ENCODE measurements at regions not wholly inside any gene's neighbourhood (a gene's known extent, or its start where the extent isn't known, plus 50 kb on each side); places are given as distances from the start of the nearest gene placed in this dataset.

GRCh38 chr6:28600245-28600644, 74.6 kb downstream of the GPX5 start:
- H3K36me3 ChIP-seq, result no peaks in the 10 kb centered on the region
- intact Hi-C loops (cut with DNase I), result no loop called here
- no peak overlapping the region for H3K27ac ChIP-seq
- TF ChIP-seq CTCF (IDR thresholded peaks at IDR 0.05), result no peak
- peaks cover 28% of the 10 kb centered on the region for H3K27me3 ChIP-seq
- DNase-seq, result no peak
- H3K4me1 ChIP-seq, result no peaks in the 10 kb centered on the region
- ATAC-seq, result no peak
- no peaks in the 10 kb centered on the region for H3K9me3 ChIP-seq
- H3K4me3 ChIP-seq, result no peak overlapping the region

DNA sequence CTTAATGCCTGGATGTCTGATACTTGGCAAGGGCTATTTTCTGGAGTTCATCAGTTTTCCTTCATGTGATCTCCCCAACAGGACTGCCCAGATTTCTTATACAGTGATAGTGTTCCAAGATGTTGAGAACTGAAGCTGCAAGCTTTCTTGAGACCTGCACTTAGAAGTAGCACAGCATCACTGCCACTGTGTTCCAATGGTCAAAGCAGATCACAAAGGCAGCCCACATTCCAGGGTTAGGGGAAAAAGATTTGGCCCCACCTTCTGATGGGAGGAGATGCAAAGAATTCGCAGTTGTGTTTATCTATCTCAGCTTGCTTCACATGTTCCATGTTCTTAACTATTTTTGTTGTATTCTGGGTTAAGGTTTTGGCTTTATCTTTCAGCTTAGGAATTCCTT, 78.2 kb downstream of the GPX5 start:
- Histone ChIP-seq H3K27ac (no peak overlapping the region), H3K4me3 (no peak overlapping the region), H3K36me3 (no peaks in the 10 kb centered on the region), H3K27me3 (peaks cover 46% of the 10 kb centered on the region), H3K9me3 (no peaks in the 10 kb centered on the region), H3K4me1 (no peaks in the 10 kb centered on the region)
- DNase-seq (no peak), ATAC-seq (no peak)
- TF ChIP-seq CTCF (IDR thresholded peaks at IDR 0.05), result no peak
- intact Hi-C loops (cut with DNase I), result no loop called here

DNA sequence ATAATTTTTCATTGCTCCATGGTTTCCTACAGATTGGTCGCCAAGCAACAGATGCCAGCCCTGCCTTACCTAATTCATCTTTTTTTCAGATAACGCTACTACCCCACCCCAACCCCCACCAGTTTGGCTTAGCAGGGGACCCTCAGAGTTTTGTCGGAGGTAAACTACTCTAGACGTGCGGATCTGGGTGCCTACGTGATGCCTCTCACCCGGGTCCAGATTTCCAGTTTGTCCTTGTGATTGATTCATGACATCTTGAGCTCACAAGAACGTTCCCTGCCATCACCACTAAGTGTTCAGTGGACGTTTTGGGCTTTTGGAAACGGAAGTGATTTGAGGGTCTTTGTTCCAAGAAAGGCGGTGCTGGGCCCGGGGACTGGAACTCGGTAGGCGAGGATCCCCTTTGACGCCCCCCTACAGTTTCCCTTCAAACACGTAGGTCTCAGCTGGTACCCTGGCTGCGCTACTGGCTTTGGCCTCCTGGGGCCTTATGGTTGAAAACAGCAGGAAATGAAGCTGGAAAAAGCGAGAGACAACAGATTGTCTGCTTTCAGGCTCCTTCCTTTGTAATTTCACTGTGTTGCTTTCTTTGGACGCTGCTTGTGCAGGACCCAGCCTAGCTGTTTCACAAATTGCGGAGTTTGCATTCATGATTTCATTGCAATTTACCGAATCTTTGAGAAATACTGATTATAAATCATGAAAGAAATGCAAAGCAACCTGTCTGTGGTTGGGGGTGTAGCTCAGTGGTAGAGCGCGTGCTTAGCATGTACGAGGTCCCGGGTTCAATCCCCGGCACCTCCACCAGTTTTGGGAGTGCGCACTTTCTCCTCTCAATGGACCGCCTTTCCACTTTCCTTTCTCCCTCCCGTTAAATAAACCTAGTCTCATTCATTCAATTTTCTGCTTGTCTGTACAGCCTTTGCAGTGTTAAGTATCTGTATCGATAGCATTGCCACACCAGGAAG, 81.0 kb downstream of the GPX5 start:
- no peaks in the 10 kb centered on the region for H3K9me3 ChIP-seq
- H3K36me3 ChIP-seq, result no peaks in the 10 kb centered on the region
- TF ChIP-seq CTCF (IDR thresholded peaks at IDR 0.05), result no peak
- intact Hi-C loops (cut with DNase I), result no loop called here
- no peak for DNase-seq
- H3K27ac ChIP-seq, result no peak overlapping the region
- no peak for ATAC-seq
- peaks cover 46% of the 10 kb centered on the region for H3K27me3 ChIP-seq
- no peaks in the 10 kb centered on the region for H3K4me1 ChIP-seq
- no peak overlapping the region for H3K4me3 ChIP-seq

DNA sequence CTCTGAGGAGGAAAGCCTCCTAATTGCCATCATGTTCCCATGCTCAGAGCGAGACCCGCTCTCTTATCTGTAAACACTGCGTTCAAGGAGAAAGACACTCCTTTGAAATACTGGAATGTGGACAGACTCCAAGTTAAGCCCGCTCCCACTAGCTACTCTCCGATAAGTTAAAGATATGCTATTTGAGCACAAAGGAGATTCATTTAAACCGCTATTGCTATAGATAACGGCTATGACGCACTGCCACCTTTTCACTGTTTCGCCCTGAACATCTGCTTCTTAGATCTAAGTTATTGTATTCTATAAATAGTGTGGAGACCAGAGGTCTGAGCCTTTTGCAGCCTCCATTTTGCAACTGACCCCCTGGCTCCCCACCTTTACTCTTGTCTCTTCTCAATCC, 82.3 kb downstream of the GPX5 start:
- no peak for TF ChIP-seq CTCF (IDR thresholded peaks at IDR 0.05)
- H3K27me3 ChIP-seq, result peaks cover 46% of the 10 kb centered on the region
- intact Hi-C loops (cut with DNase I), result no loop called here

GRCh38 chr6:28609672-28610071, 84.0 kb downstream of the GPX5 start:
- no peak for ATAC-seq
- H3K4me1 ChIP-seq, result no peaks in the 10 kb centered on the region
- H3K36me3 ChIP-seq, result no peaks in the 10 kb centered on the region
- H3K27ac ChIP-seq, result no peak overlapping the region
- no peak for DNase-seq
- no peaks in the 10 kb centered on the region for H3K9me3 ChIP-seq
- peaks cover 42% of the 10 kb centered on the region for H3K27me3 ChIP-seq
- no peak overlapping the region for H3K4me3 ChIP-seq
- TF ChIP-seq CTCF (IDR thresholded peaks at IDR 0.05), result no peak
- intact Hi-C loops (cut with DNase I), result no loop called here

More for the DNA sequence above, 82.3 kb downstream of the GPX5 start:
- ATAC-seq, result no peak
- no peak overlapping the region for H3K4me3 ChIP-seq
- no peaks in the 10 kb centered on the region for H3K36me3 ChIP-seq
- H3K4me1 ChIP-seq, result no peaks in the 10 kb centered on the region
- no peaks in the 10 kb centered on the region for H3K9me3 ChIP-seq
- no peak overlapping the region for H3K27ac ChIP-seq
- DNase-seq, result no peak
